Colonic mucosa (tissue), 4 donors: ENCODE measurements at regions not wholly inside any gene's neighbourhood (a gene's known extent, or its start where the extent isn't known, plus 50 kb on each side); places are given as distances from the start of the nearest gene placed in this dataset.
A peak's percentile ranks its signal among the peaks of the same experiment; 100 is the strongest.

Experiments used
- DNase-seq: peaks from one replicate; pipeline ENCODE4 v3.0.0-alpha.2; 2020
- H3K27ac ChIP-seq: fragments of 200-600 bp; one replicate; pipeline ENCODE4 v1.8.0; 2021
- H3K27me3 ChIP-seq: fragments of 200-600 bp; one replicate; pipeline ENCODE4 v1.8.0; 2021
- H3K36me3 ChIP-seq: fragments of 200-600 bp; one replicate; pipeline ENCODE4 v1.8.0; 2021
- H3K4me1 ChIP-seq: fragments of 200-600 bp; one replicate; pipeline ENCODE4 v1.8.0; 2021; ENCODE audit warnings: mild to moderate bottlenecking
- H3K4me3 ChIP-seq: fragments of 200-600 bp; one replicate; pipeline ENCODE4 v1.8.0; 2021
- H3K9ac ChIP-seq, 2 donors: one replicate each; pipeline ENCODE4 v1.7.0; 2013; ENCODE audit warnings: control low read depth in 2 of 2, low read depth in 2 of 2, low read length in 2 of 2
- H3K9me3 ChIP-seq: fragments of 200-600 bp; one replicate; pipeline ENCODE4 v1.8.0; 2021
- intact Hi-C: fragments of 100-400 bp; cut with DNase I; formaldehyde crosslinking; loops from one replicate; pipeline ENCODE4 v1.14.1; 2022
- TF ChIP-seq, protein P1 (sequence below): fragments of 200-600 bp; IDR thresholded peaks from one replicate; pipeline ENCODE4 v1.8.0; 2022; ENCODE audit warnings: antibody characterized with exemption, mild to moderate bottlenecking
- donor health status: healthy.
- donor health status: DM: no; HTN: no; CAD: no.
- donor health status: DM: no; HTN: no; CAD: no.

DNA sequence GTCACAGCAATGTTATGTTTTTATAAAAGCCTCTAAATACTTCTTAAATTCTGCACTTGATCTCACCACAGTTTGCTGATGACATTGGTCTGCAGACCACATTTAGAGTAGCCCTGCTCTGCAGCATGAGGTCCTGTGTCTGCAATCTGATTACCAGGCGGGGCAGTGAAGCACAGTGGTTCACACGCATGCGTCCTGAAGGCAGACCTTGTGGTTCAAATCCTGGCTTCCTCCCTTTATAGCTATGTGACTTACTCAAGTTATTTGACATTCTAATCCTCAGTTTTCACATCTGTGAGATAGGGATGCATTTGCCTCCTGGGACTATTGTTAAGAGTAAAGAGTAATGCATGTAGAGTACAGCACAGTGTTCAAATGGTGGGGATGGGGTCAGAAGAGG lies 50.3 kb downstream of the BMAL2 start:
- intact Hi-C loops, result loop anchor here (10.0 kb wide), 1 partner anchor 48 kb away; the partner anchor contains the start of gene BMAL2
- Histone ChIP-seq H3K27ac (no peak overlapping the region), H3K4me1 (no peaks in the 10 kb centered on the region), H3K9ac (no peak overlapping the region), H3K4me3 (no peak overlapping the region), H3K27me3 (no peaks in the 10 kb centered on the region), H3K36me3 (no peaks in the 10 kb centered on the region), H3K9me3 (no peaks in the 10 kb centered on the region)
- DNase-seq, result no peak
- TF ChIP-seq, protein P1, sequence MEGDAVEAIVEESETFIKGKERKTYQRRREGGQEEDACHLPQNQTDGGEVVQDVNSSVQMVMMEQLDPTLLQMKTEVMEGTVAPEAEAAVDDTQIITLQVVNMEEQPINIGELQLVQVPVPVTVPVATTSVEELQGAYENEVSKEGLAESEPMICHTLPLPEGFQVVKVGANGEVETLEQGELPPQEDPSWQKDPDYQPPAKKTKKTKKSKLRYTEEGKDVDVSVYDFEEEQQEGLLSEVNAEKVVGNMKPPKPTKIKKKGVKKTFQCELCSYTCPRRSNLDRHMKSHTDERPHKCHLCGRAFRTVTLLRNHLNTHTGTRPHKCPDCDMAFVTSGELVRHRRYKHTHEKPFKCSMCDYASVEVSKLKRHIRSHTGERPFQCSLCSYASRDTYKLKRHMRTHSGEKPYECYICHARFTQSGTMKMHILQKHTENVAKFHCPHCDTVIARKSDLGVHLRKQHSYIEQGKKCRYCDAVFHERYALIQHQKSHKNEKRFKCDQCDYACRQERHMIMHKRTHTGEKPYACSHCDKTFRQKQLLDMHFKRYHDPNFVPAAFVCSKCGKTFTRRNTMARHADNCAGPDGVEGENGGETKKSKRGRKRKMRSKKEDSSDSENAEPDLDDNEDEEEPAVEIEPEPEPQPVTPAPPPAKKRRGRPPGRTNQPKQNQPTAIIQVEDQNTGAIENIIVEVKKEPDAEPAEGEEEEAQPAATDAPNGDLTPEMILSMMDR, result no peak

DNA sequence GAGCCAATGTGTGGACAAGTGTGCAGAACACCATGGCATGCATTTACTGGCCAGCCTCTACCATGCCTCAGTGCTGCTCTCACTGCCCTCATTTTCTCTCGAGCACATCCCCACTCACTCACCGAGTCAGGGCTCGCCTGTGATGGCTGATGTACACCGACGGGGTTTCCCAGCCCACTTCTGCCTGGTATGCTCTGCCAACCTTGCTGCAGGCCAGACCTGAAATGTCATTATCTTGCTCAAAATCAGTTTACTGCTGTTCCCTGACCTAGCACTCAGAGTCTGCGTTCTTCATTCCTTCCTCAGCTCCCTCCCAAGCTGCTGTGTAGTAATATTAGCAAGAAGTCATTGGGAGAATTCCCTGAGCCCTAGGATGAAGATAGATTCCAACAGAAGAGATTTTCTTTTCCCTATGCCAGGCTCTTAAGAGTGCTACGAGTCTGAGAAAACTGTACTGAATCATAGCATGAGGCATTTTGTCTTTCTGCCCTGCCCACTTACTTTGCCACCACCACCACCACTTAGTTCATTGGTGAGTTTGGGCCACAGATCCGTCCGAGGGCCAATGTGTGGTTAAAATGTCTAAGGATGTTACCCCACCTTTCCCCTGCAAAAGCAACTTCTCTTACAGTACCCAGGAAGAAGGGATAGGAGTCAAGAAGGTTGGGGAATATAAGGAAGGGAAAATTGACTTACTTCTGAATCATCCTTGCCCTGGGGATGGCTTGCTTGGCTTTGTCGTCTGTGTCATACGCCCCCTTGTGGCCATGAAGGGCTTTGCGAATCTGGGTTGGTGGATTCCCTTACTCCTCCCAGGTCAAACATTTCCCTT lies 51.0 kb downstream of the BMAL2 start:
- Histone ChIP-seq H3K27ac (no peak overlapping the region), H3K9ac (no peak overlapping the region)
- TF ChIP-seq, protein P1, result peak; percentile 94

DNA sequence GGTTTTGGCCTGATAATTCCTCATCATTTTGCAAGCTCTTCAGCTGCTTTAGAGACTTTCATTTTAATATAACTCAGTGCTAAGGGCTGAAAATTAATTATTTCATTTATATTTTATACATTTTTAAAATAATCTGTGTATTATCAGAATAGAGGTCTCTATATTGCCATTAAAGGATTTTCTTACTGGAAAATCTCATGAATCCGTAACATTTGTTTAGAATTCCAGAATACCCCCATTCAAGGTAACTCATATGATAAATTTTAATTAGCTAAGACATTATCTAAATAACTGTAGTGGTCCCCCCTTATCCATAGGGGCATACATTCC lies 51.6 kb downstream of the BMAL2 start:
- no peaks in the 10 kb centered on the region for H3K4me1 ChIP-seq
- TF ChIP-seq, protein P1, result no peak

More for the DNA sequence above, 51.0 kb downstream of the BMAL2 start:
- Histone ChIP-seq H3K27me3 (no peaks in the 10 kb centered on the region), H3K9me3 (no peaks in the 10 kb centered on the region), H3K4me1 (no peaks in the 10 kb centered on the region), H3K36me3 (no peaks in the 10 kb centered on the region), H3K4me3 (no peak overlapping the region)
- DNase-seq, result peak; percentile 83
- intact Hi-C loops, result loop anchor here (10.0 kb wide), 1 partner anchor 49 kb away; the partner anchor contains the start of gene BMAL2

DNA sequence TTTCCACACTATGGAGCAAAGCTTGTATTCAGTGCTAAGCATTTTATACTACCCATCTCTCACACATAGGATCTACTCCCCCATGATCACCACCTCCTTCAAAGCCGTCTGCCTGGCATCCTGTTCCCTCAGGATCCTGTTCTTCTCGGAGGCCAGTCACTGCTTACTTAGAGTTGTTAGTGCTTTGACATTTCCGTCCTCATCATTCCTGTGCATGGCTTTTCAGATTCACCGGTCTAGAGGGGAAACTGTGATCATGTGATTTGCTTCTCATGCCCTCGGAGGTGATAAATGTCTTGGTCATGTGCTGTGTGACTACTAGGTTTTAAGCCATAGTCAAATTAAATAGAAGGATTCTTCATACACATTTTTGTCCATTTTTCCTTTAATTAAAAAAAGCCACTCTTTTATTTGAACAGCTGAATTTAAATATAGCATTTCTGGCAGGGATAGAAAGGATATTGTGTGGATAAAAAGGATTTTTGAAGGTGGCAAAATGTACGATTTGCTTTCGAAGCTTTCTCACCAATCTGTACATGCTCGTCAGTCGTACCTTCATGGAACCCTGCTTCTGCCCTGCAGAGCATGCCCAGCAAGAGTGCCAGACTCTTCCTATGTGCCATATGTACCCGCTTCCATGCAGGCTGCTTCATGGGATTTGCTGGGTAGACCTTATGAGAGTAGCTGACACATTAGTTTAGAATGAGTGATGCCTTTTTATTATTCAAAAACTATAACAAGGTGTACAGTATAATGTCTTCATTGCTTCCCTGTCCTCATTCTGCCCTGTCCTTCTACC lies 53.3 kb downstream of the BMAL2 start:
- Histone ChIP-seq H3K36me3 (no peaks in the 10 kb centered on the region), H3K4me1 (no peaks in the 10 kb centered on the region), H3K4me3 (no peak overlapping the region), H3K27ac (no peak overlapping the region), H3K9ac (no peak overlapping the region), H3K27me3 (no peaks in the 10 kb centered on the region), H3K9me3 (no peaks in the 10 kb centered on the region)
- intact Hi-C loops, result loop anchor here (10.0 kb wide), 1 partner anchor 51 kb away; the partner anchor contains the start of gene BMAL2
- TF ChIP-seq, protein P1, result no peak
- DNase-seq, result no peak

More for the DNA sequence above, 51.6 kb downstream of the BMAL2 start:
- no peak overlapping the region for H3K4me3 ChIP-seq
- intact Hi-C loops, result loop anchor here (10.0 kb wide), 1 partner anchor 49 kb away; the partner anchor contains the start of gene BMAL2
- no peaks in the 10 kb centered on the region for H3K27me3 ChIP-seq
- H3K9me3 ChIP-seq, result no peaks in the 10 kb centered on the region
- no peak overlapping the region for H3K9ac ChIP-seq
- DNase-seq, result no peak
- H3K36me3 ChIP-seq, result no peaks in the 10 kb centered on the region
- no peak overlapping the region for H3K27ac ChIP-seq

DNA sequence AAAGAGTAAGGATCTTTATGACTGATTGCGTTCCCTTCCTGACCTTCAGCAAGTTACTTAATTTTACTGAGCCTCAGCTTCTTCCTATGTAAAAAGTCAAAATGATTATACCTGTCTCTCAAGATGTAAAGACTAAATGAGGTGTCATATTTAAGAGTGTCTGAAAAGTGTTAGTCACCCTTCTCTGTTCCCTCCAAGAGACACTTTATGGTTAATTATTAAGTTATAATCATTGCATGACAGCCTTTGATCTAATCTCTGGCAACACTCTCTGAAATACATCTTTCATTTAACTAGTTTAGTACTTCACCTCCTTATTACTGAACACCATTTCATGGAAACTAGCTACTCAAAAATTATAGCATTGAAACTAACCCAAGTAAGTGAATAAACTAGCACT lies 54.8 kb downstream of the BMAL2 start:
- Histone ChIP-seq H3K9me3 (no peaks in the 10 kb centered on the region), H3K36me3 (no peaks in the 10 kb centered on the region), H3K27me3 (no peaks in the 10 kb centered on the region), H3K27ac (no peak overlapping the region), H3K9ac (no peak overlapping the region), H3K4me1 (no peaks in the 10 kb centered on the region), H3K4me3 (no peak overlapping the region)
- TF ChIP-seq, protein P1, result no peak
- DNase-seq, result no peak
- intact Hi-C loops, result loop anchor here (10.0 kb wide), 1 partner anchor 53 kb away; the partner anchor contains the start of gene BMAL2
